NT2/D1 (cell line): ENCODE measurements at regions not wholly inside any gene's neighbourhood (a gene's known extent, or its start where the extent isn't known, plus 50 kb on each side); places are given as distances from the start of the nearest gene placed in this dataset.

Experiments used
- SUZ12 ChIP-seq: IDR thresholded peaks from 2 replicates; pipeline ENCODE4 v1.6.1; 2011; ENCODE audit not compliant: insufficient read length, insufficient read depth; ENCODE audit errors: extremely low read depth
- YY1 ChIP-seq: IDR thresholded peaks from 2 replicates; pipeline ENCODE4 v1.6.1; 2011; ENCODE audit not compliant: insufficient read length, insufficient read depth
- ZNF274 ChIP-seq: IDR thresholded peaks from 2 replicates; pipeline ENCODE4 v1.6.1; 2011; ENCODE audit warnings: mild to moderate bottlenecking, low read depth, low read length

DNA sequence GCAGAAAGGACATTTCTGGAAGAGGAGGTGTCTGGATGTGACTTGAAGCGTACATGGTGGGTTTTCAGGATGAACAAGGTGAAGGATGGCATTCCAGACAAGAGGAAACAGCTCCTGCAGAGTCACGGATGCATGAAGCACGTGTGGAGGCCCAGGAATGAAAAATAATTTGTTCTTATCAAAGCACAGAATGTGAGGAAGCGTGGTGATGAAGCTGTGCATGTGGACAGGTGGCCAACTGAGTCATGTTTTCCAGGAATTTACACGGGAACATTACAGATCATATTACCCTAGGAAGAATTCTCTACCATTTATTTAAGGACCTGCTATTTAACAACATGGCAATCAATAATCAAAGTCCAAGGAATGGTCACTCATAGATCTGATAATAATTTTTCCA, 413.2 kb upstream of the KLF6 start:
- TF ChIP-seq YY1, result no peak
- TF ChIP-seq SUZ12, result no peak
- TF ChIP-seq ZNF274, result no peak
